OCI-LY7 (cell line): ENCODE measurements at regions not wholly inside any gene's neighbourhood (a gene's known extent, or its start where the extent isn't known, plus 50 kb on each side); places are given as distances from the start of the nearest gene placed in this dataset.

Source experiments
- EZH2phosphoT487 ChIP-seq: fragments of 200-600 bp; sonication (generic); IDR thresholded peaks from 2 replicates; pipeline ENCODE4 v1.6.1; 2018; ENCODE audit warnings: low read depth, borderline replicate concordance, mild to moderate bottlenecking, mixed run types, antibody characterized with exemption, low read length, moderate library complexity, mixed read lengths
- TF ChIP-seq, protein P1 (sequence below): fragments of 200-600 bp; sonication (generic); conservative IDR thresholded peaks from 2 replicates; pipeline ENCODE4 v1.5.1; 2014; ENCODE audit warnings: mild to moderate bottlenecking, antibody characterized with exemption, low read length, moderate library complexity, mixed read lengths

DNA sequence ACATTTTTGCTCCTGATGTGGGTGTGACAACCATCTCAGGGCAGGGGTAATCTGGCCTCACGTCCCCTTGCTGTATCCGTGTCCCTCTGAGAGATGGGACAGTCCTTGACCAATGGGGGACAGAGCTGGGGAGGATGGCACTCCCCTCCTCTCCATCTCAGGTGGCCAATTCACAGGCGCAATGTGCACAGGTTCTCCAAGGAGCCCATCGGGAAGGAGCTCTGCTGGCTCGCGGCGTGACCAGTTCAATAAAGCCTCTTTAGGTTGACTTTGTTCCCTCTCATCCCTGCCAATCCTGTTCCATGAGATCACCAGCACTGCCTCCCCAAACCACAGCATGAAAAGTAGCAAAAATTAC, 196.3 kb upstream of the SLC24A3 start:
- TF ChIP-seq, protein P1, sequence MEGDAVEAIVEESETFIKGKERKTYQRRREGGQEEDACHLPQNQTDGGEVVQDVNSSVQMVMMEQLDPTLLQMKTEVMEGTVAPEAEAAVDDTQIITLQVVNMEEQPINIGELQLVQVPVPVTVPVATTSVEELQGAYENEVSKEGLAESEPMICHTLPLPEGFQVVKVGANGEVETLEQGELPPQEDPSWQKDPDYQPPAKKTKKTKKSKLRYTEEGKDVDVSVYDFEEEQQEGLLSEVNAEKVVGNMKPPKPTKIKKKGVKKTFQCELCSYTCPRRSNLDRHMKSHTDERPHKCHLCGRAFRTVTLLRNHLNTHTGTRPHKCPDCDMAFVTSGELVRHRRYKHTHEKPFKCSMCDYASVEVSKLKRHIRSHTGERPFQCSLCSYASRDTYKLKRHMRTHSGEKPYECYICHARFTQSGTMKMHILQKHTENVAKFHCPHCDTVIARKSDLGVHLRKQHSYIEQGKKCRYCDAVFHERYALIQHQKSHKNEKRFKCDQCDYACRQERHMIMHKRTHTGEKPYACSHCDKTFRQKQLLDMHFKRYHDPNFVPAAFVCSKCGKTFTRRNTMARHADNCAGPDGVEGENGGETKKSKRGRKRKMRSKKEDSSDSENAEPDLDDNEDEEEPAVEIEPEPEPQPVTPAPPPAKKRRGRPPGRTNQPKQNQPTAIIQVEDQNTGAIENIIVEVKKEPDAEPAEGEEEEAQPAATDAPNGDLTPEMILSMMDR = no peak
- TF ChIP-seq EZH2phosphoT487 = no peak
